ENCODE measurements at regions not wholly inside any gene's neighbourhood (a gene's known extent, or its start where the extent isn't known, plus 50 kb on each side); places are given as distances from the start of the nearest gene placed in this dataset.
"Not testable (repeated sequence)": the region's sequence is repeated elsewhere in the genome, so short reads cannot be mapped to it uniquely, and the experiment has no call there.

DNA sequence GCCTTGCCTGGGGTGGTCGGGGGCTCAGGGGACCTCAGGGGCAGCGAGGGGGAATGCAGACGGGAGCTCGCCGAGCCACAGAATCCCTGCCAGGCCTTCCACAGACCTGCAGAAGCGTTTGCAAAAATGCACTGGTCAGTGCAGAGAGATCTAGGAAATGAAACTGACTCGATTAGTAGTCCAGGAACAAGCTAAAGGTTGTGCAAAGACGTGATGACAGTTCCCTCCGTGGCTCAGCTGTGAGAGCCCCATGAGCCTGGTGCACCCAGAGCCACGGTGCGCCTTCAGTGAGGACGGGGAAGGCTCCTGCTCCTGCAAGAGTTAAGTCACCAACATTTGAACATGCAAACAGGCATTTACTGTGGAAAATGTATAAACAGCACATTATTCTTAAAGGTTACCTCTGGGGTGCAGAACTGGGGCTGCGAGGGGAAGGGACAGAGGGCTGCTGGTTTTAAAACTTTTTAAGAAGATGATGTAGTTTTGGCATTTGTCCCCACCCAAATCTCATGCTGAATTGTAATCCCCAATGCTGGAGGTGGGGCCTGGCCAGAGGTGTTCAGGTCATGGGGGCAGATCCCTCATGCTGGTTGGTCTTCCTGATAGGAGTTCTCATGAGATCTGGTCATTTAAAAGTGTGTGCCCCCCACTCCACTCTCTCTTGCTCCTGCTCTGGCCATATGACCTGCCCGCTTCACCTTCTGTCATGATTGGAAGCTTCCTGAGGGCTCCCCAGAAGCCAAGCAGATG is 147.3 kb downstream of the DLL1 start:
- no peak for DNase-seq (ENCODE audit: insufficient read length, low spot score)
- TF ChIP-seq, protein P1, sequence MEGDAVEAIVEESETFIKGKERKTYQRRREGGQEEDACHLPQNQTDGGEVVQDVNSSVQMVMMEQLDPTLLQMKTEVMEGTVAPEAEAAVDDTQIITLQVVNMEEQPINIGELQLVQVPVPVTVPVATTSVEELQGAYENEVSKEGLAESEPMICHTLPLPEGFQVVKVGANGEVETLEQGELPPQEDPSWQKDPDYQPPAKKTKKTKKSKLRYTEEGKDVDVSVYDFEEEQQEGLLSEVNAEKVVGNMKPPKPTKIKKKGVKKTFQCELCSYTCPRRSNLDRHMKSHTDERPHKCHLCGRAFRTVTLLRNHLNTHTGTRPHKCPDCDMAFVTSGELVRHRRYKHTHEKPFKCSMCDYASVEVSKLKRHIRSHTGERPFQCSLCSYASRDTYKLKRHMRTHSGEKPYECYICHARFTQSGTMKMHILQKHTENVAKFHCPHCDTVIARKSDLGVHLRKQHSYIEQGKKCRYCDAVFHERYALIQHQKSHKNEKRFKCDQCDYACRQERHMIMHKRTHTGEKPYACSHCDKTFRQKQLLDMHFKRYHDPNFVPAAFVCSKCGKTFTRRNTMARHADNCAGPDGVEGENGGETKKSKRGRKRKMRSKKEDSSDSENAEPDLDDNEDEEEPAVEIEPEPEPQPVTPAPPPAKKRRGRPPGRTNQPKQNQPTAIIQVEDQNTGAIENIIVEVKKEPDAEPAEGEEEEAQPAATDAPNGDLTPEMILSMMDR (IDR thresholded peaks at IDR 0.05; ENCODE audit: insufficient read depth, missing control alignments), result no peak
- FAIRE-seq, result no peak

DNA sequence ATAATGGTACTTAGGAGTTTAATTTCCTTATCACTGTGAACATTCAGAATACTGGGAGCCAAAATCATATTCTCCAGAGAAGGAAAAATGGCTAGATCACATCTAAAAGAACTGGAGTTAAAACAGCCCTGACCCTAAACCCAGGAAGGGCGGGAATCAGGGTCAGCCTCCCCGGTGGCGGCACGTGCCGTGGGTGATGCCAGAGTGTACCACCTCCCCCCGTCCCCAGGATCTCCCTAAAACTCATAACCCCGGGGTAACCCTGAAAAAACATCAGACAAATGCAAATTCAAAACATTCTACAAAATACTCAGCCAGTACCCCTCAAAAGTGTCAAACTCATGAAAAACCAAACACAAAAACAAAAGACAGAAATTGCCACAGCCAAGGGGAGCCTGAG is 148.3 kb downstream of the DLL1 start:
- FAIRE-seq, result no peak
- DNase-seq (ENCODE audit: insufficient read length, low spot score), result no peak
- TF ChIP-seq, protein P1 (IDR thresholded peaks at IDR 0.05; ENCODE audit: insufficient read depth, missing control alignments), result no peak

DNA sequence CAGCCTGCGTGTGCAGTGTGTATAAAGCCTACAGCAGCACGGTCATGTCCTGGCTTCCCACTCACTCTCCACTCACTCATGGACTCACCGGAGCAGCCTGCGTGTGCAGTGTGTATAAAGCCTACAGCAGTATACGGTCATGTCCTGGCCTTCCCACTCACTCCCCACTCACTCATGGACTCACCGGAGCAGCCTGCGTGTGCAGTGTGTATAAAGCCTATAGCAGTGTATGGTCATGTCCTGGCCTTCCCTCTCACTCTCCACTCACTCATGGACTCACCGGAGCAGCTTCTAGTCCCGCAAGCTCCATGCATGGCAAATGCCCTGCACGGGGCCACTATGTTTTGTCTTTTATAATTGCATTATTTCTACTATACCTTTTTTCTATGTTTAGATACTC is 149.8 kb downstream of the DLL1 start:
- FAIRE-seq, result not testable (repeated sequence)

DNA sequence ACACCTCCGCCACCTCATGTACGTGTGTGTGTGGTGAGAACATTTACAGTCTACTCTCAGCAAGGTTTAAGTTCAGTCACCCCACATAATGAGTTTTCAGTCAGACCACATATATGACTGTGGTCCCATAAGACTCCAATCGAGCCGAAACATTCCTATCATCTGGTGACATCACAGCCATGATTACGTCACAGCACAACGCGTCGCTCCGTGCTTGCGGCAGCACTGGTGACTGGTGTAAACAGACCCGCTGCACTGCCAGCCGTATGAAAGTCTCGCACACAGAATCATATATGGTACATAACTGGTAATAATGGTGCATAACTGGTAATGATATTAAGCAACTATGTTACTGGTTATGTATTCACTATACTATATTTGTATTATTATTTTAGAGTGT is 150.7 kb downstream of the DLL1 start:
- DNase-seq (ENCODE audit: insufficient read length, low spot score), result no peak
- TF ChIP-seq, protein P1 (IDR thresholded peaks at IDR 0.05; ENCODE audit: insufficient read depth, missing control alignments), result no peak
- no peak for FAIRE-seq

More for the DNA sequence above, 149.8 kb downstream of the DLL1 start:
- not testable (repeated sequence) for DNase-seq (ENCODE audit: insufficient read length, low spot score)

DNA sequence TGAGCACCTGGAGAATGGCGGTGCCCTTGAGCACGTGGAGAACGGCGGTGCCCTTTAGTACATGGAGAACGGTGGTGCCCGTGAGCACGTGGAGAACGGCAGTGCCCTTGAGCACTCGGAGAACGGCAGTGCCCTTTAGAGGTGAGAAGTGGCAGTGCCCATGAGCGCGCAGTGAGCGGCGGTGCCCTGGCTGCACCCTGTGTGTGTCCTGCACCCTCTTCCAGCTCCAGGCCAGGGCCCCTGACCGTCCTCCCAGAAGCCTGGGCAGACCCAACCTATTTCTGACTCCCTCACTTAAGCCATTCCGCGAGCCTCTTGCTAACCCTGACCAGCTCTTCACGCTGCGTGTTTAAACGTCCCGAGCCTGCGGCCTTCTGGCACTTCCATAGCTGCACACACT is 151.3 kb downstream of the DLL1 start:
- FAIRE-seq (no peak), DNase-seq (ENCODE audit: insufficient read length, low spot score) (no peak)
- TF ChIP-seq, protein P1 (IDR thresholded peaks at IDR 0.05; ENCODE audit: insufficient read depth, missing control alignments), result no peak

DNA sequence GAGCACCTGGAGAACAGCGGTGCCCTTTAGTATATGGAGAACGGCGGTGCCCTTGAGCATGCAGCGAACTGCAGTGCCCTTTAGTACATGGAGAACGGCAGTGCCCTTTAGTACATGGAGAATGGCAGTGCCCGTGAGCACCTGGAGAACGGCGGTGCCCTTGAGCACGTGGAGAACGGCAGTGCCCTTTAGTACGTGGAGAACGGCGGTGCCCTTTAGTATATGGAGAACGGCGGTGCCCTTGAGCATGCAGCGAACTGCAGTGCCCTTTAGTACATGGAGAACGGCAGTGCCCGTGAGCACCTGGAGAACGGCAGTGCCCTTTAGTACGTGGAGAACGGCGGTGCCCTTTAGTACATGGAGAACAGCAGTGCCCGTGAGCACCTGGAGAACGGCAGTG is 151.8 kb downstream of the DLL1 start:
- DNase-seq (ENCODE audit: insufficient read length, low spot score); FAIRE-seq: not testable (repeated sequence)

DNA sequence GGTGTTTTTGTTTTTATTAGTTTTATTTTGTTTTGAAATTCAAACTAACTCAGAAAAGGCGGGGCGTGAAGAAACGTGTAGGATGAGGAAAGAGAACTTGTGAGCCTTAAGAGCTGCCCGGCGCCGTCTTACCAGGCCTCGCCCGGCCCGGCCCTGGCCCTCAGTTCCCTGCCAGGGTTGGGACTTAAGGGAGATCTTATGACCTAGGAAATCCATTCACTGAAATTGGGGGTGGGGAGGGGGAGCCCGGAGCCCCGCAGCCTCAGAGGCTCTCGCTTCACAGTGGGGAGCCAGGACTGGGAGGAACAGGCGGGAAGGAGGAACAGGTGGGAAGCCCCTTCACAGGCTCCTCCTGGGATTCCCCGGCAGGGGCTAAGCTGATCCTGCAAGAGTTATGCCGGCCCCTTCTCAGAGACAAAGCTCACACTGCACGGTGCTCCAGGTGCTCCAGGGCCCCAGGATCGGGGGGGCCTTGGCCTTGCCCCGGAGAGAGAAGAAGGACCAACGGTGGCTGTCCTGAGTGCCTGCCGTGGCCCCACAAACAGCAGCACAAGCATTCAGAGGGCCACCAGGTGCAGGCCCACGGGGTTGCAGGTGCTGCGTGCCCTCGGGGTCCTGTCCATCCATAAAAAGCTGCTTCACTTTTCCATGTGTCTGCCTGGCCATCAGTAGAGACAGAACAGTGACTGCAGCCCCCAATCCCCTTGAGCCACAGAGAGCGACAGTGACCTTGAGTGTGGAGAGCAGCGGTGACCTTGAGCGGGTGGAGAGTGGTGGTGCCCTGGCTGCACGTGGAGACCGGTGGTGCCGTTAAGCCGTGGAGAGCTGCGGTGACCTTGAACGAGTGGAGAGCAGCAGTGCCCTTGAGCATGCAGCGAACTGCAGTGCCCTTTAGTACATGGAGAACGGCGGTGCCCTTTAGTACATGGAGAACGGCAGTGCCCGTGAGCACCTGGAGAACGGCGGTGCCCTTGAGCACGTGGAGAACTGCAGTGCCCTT is 152.7 kb downstream of the DLL1 start:
- DNase-seq (ENCODE audit: insufficient read length, low spot score) (no peak), FAIRE-seq (no peak)
- TF ChIP-seq, protein P1 (IDR thresholded peaks at IDR 0.05; ENCODE audit: insufficient read depth, missing control alignments), result no peak
